GM18907 (cell line): ENCODE measurements at regions not wholly inside any gene's neighbourhood (a gene's known extent, or its start where the extent isn't known, plus 50 kb on each side); places are given as distances from the start of the nearest gene placed in this dataset.
"Not testable (repeated sequence)": the region's sequence is repeated elsewhere in the genome, so short reads cannot be mapped to it uniquely, and the experiment has no call there.

Experiments
- ATAC-seq: cut with Tn5 transposase; IDR thresholded peaks from one replicate; pipeline ENCODE4 v1.9.1; 2021; ENCODE audit warnings: mild to moderate bottlenecking, moderate library complexity; ENCODE audit not compliant: unreplicated experiment

GRCh38 chr17:79560527-79560926 lies 50.3 kb downstream of the RBFOX3 start:
- ATAC-seq, result no peak

- ATAC-seq, result no peak
Measured at GRCh38 chr17:79559111-79559887, 51.6 kb downstream of the RBFOX3 start.

GRCh38 chr17:79558091-79558900 lies 52.6 kb downstream of the RBFOX3 start:
- ATAC-seq, result no peak

GRCh38 chr17:79557276-79558090 lies 53.4 kb downstream of the RBFOX3 start:
- ATAC-seq, result no peak

- no peak for ATAC-seq
Measured at GRCh38 chr17:79556271-79556670, 54.6 kb downstream of the RBFOX3 start.

GRCh38 chr17:79555543-79555942 lies 55.3 kb downstream of the RBFOX3 start:
- ATAC-seq, result no peak

GRCh38 chr17:79554346-79554745 lies 56.5 kb downstream of the RBFOX3 start:
- ATAC-seq, result not testable (repeated sequence)

- ATAC-seq, result no peak
Measured at GRCh38 chr17:79552824-79553223, 58.0 kb downstream of the RBFOX3 start.

- ATAC-seq, result no peak
Measured at GRCh38 chr17:79552405-79552804, 58.4 kb downstream of the RBFOX3 start.

GRCh38 chr17:79549141-79549915 lies 61.5 kb downstream of the RBFOX3 start:
- ATAC-seq, result no peak

GRCh38 chr17:79548116-79548515 lies 62.7 kb downstream of the RBFOX3 start:
- ATAC-seq, result no peak

- ATAC-seq, result no peak
Measured at GRCh38 chr17:79547586-79547985, 63.3 kb downstream of the RBFOX3 start.

- not testable (repeated sequence) for ATAC-seq
Measured at GRCh38 chr17:79547171-79547570, 63.7 kb downstream of the RBFOX3 start.

GRCh38 chr17:79546386-79546785 lies 64.5 kb downstream of the RBFOX3 start:
- ATAC-seq, result no peak

GRCh38 chr17:79545251-79546005 lies 65.4 kb downstream of the RBFOX3 start:
- ATAC-seq, result no peak

- no peak for ATAC-seq
Measured at GRCh38 chr17:79544142-79544914, 66.5 kb downstream of the RBFOX3 start.

- no peak for ATAC-seq
Measured at GRCh38 chr17:79543531-79543930, 67.3 kb downstream of the RBFOX3 start.

GRCh38 chr17:79542718-79543117 lies 68.1 kb downstream of the RBFOX3 start:
- ATAC-seq, result no peak
